ENCODE measurements at regions not wholly inside any gene's neighbourhood (a gene's known extent, or its start where the extent isn't known, plus 50 kb on each side); places are given as distances from the start of the nearest gene placed in this dataset.

- no peak overlapping the region for H3K18ac ChIP-seq (ENCODE audit: extremely low read depth, low read length)
- no peak overlapping the region for H3K9ac ChIP-seq (replicated peaks in 1 of 4; ENCODE audit: extremely low read depth in 1 of 4, low read depth in 3 of 4, low read length in 3 of 4)
- TF ChIP-seq YY1 (IDR thresholded peaks at IDR 0.05; ENCODE audit: low read depth, low read length) (no peak), USF2 (IDR thresholded peaks at IDR 0.05; ENCODE audit: low read length) (no peak), GABPA (IDR thresholded peaks at IDR 0.05; ENCODE audit: borderline replicate concordance, insufficient read depth, low read length) (no peak), CEBPB (IDR thresholded peaks at IDR 0.05; ENCODE audit: low read depth, low read length) (peak; percentile 31; the same call in 1 of the 2 replicates)
- H3K79me2 ChIP-seq (ENCODE audit: control insufficient read depth in 1 of 2, insufficient read depth in 2 of 2, low read length in 2 of 2), result no peaks in the 10 kb centered on the region
- no peak overlapping the region for H3K4me2 ChIP-seq (ENCODE audit: insufficient read depth in 1 of 2, low read depth in 2 of 2, low read length in 2 of 2)
- 90% methylated on average over 3 of the region's 3 CpGs; no CpG with 5 or more reads in 1 of the 2 experiments for WGBS, 2 experiments (ENCODE audit: extremely low coverage in 1 of 2, insufficient coverage in 1 of 2, insufficient read length in 1 of 2, insufficient replicate concordance in 2 of 2, low coverage in 1 of 2, low lambda C conversion rate in 2 of 2, missing lambda C conversion rate in 1 of 2)
- no peaks in the 10 kb centered on the region for H3K9me3 ChIP-seq (ENCODE audit: insufficient read depth in 2 of 2, low read depth in 1 of 2, low read length in 1 of 2)
- no peak overlapping the region for H3K14ac ChIP-seq (ENCODE audit: insufficient read length)
- H4K91ac ChIP-seq (replicated peaks; ENCODE audit: insufficient read length, low read length), result no peak overlapping the region
- no peak overlapping the region for H2AK5ac ChIP-seq (ENCODE audit: low read depth, low read length)
- no peak overlapping the region for H3K4me3 ChIP-seq (ENCODE audit: extremely low read depth in 1 of 4, insufficient read depth in 2 of 4, low read depth in 3 of 4, low read length in 4 of 4)
- no peaks in the 10 kb centered on the region for H3K36me3 ChIP-seq (ENCODE audit: control insufficient read depth in 2 of 4, insufficient read depth in 4 of 4, low read length in 3 of 4)
- no peak overlapping the region for H3K23ac ChIP-seq (ENCODE audit: insufficient read length)
- no peaks in the 10 kb centered on the region for H3K4me1 ChIP-seq (replicated peaks in 1 of 4; ENCODE audit: control insufficient read depth in 3 of 4, insufficient read depth in 4 of 4, low read length in 3 of 4)
- no peak overlapping the region for H4K5ac ChIP-seq (ENCODE audit: insufficient read length, low read depth, low read length)
- no peak overlapping the region for H2BK12ac ChIP-seq (ENCODE audit: low read depth, low read length)
- H4K8ac ChIP-seq (ENCODE audit: extremely low read depth, insufficient read depth, low read length), result no peak overlapping the region
- H4K20me1 ChIP-seq (replicated peaks in 1 of 2; ENCODE audit: control insufficient read depth in 1 of 2, insufficient read depth in 2 of 2, low read length in 2 of 2), result no peaks in the 10 kb centered on the region
- H3K4ac ChIP-seq (replicated peaks; ENCODE audit: insufficient read length, low read depth, low read length), result no peak overlapping the region
- H2BK120ac ChIP-seq (replicated peaks; ENCODE audit: low read depth, low read length), result no peak overlapping the region
- no peaks in the 10 kb centered on the region for H3K79me1 ChIP-seq (ENCODE audit: low read depth, low read length)
- no peak overlapping the region for H3K56ac ChIP-seq (replicated peaks; ENCODE audit: insufficient read length, low read depth, low read length)
- no peaks in the 10 kb centered on the region for H3K27me3 ChIP-seq (replicated peaks in 1 of 4; ENCODE audit: control insufficient read depth in 3 of 4, extremely low read depth in 1 of 4, insufficient read depth in 3 of 4, low read length in 3 of 4)
- DNase-seq (ENCODE audit: low read depth in 1 of 2, low spot score in 2 of 2) (no peak), FAIRE-seq (no peak)
- H2BK15ac ChIP-seq (ENCODE audit: low read length), result no peak overlapping the region
- H2AFZ ChIP-seq (ENCODE audit: low read length), result no peak overlapping the region
- no peak overlapping the region for H2BK20ac ChIP-seq (ENCODE audit: low read length)
- no peaks in the 10 kb centered on the region for H3K23me2 ChIP-seq (ENCODE audit: low read depth, low read length)
- no peak overlapping the region for H2BK5ac ChIP-seq (ENCODE audit: low read depth, low read length)
- ChIA-PET CTCF (ENCODE audit: partially characterized antibody) (interaction anchor here (0.9 to 1.9 kb wide), 2 partner anchors 21 to 40 kb away, joined by 3 to 5 read pairs; no protein-coding TSS in a partner anchor), POLR2A (ENCODE audit: partially characterized antibody) (no interaction called here)
- no peak overlapping the region for H3K27ac ChIP-seq (ENCODE audit: low read depth, low read length)
These were observed 59.3 kb upstream of the HS3ST1 start for GRCh38 chr4:11487868-11488544.
